DND-41 (cell line): ENCODE measurements at regions not wholly inside any gene's neighbourhood (a gene's known extent, or its start where the extent isn't known, plus 50 kb on each side); places are given as distances from the start of the nearest gene placed in this dataset.

Experiments used
- ATAC-seq: fragments of 200-7000 bp; cut with Tn5 transposase; 3 replicates; pipeline ENCODE4 v1.9.1; 2021; ENCODE audit warnings: low read depth; ENCODE audit not compliant: insufficient read depth
- DNase-seq: peaks from one replicate; pipeline ENCODE4 v3.0.0-alpha.2; 2020
- H2AFZ ChIP-seq: 2 replicates; pipeline ENCODE4 v1.6.0; 2012; ENCODE audit warnings: low read depth, low read length
- H3K27ac ChIP-seq: 2 replicates; pipeline ENCODE4 v1.5.1; 2012; ENCODE audit warnings: low read length, inconsistent platforms
- H3K27me3 ChIP-seq: fragments of 200-600 bp; sonication (generic); 2 replicates; pipeline ENCODE4 v1.6.0; 2012; ENCODE audit warnings: low read length, mild to moderate bottlenecking, inconsistent platforms; ENCODE audit not compliant: insufficient read depth, poor library complexity
- H3K36me3 ChIP-seq: 2 replicates; pipeline ENCODE4 v1.5.1; 2012; ENCODE audit warnings: low read length, inconsistent platforms; ENCODE audit not compliant: insufficient read depth
- H3K4me1 ChIP-seq: 2 replicates; pipeline ENCODE4 v1.5.1; 2012; ENCODE audit warnings: mild to moderate bottlenecking, low read length; ENCODE audit not compliant: insufficient read depth
- H3K4me2 ChIP-seq: 2 replicates; pipeline ENCODE4 v1.6.0; 2012; ENCODE audit warnings: mild to moderate bottlenecking, moderate library complexity, low read length, inconsistent platforms; ENCODE audit not compliant: insufficient read depth
- H3K4me3 ChIP-seq, 2 experiments: fragments of 200-600 bp in 1 of 2; shearing (Covaris generic) in 1 of 2; 2 replicates each; pipeline ENCODE4 v1.5.1; 2012 to 2016; ENCODE audit warnings: inconsistent platforms in 2 of 2, low read length in 2 of 2, mild to moderate bottlenecking in 2 of 2, low read depth in 1 of 2, moderate library complexity in 1 of 2
- H3K79me2 ChIP-seq: 2 replicates; pipeline ENCODE4 v1.6.0; 2012; ENCODE audit warnings: low read length, inconsistent platforms; ENCODE audit not compliant: insufficient read depth
- H3K9ac ChIP-seq: 2 replicates; pipeline ENCODE4 v1.6.0; 2012; ENCODE audit warnings: low read depth, mild to moderate bottlenecking, inconsistent platforms, low read length, moderate library complexity
- H3K9me3 ChIP-seq: 2 replicates; pipeline ENCODE4 v1.5.1; 2012; ENCODE audit warnings: low read length, moderate library complexity, mild to moderate bottlenecking, inconsistent platforms; ENCODE audit not compliant: insufficient read depth, severe bottlenecking
- H4K20me1 ChIP-seq: 2 replicates; pipeline ENCODE4 v1.6.0; 2012; ENCODE audit warnings: low read length; ENCODE audit not compliant: insufficient read depth
- CTCF ChIP-seq: IDR thresholded peaks from 2 replicates; pipeline ENCODE4 v1.5.1; 2012; ENCODE audit warnings: borderline replicate concordance, low read length, moderate library complexity, mild to moderate bottlenecking; ENCODE audit not compliant: poor library complexity, severe bottlenecking; ENCODE audit errors: extremely low read depth
- EZH2 ChIP-seq: IDR thresholded peaks from 3 replicates; pipeline ENCODE4 v1.6.1; 2012; ENCODE audit warnings: borderline replicate concordance, low read depth, mild to moderate bottlenecking, moderate library complexity, low read length, inconsistent platforms; ENCODE audit not compliant: severe bottlenecking

GRCh38 chr13:62583466-62583865 lies 1167.8 kb upstream of the PCDH20 start:
- H3K27ac ChIP-seq: no peak overlapping the region
- no peak overlapping the region for H3K4me2 ChIP-seq
- no peak overlapping the region for H3K9ac ChIP-seq
- no peaks in the 10 kb centered on the region for H3K36me3 ChIP-seq
- ATAC-seq (no peak), DNase-seq (no peak)
- no peak overlapping the region for H3K4me3 ChIP-seq
- no peaks in the 10 kb centered on the region for H4K20me1 ChIP-seq
- TF ChIP-seq CTCF (no peak), EZH2 (no peak)
- no peaks in the 10 kb centered on the region for H3K79me2 ChIP-seq
- H3K27me3 ChIP-seq: no peaks in the 10 kb centered on the region
- no peaks in the 10 kb centered on the region for H3K9me3 ChIP-seq
- no peak overlapping the region for H2AFZ ChIP-seq
- no peaks in the 10 kb centered on the region for H3K4me1 ChIP-seq

GRCh38 chr13:62578402-62578801 lies 1162.8 kb upstream of the PCDH20 start:
- ATAC-seq (no peak), DNase-seq (no peak)
- no peak overlapping the region for H3K4me3 ChIP-seq
- H3K4me1 ChIP-seq: no peaks in the 10 kb centered on the region
- TF ChIP-seq EZH2: no peak
- TF ChIP-seq CTCF: no peak
- no peaks in the 10 kb centered on the region for H3K36me3 ChIP-seq
- no peaks in the 10 kb centered on the region for H4K20me1 ChIP-seq
- H3K27ac ChIP-seq: no peak overlapping the region
- no peak overlapping the region for H3K9ac ChIP-seq
- no peak overlapping the region for H3K4me2 ChIP-seq
- H3K9me3 ChIP-seq: no peaks in the 10 kb centered on the region
- H2AFZ ChIP-seq: no peak overlapping the region
- no peaks in the 10 kb centered on the region for H3K27me3 ChIP-seq
- no peaks in the 10 kb centered on the region for H3K79me2 ChIP-seq

DNA sequence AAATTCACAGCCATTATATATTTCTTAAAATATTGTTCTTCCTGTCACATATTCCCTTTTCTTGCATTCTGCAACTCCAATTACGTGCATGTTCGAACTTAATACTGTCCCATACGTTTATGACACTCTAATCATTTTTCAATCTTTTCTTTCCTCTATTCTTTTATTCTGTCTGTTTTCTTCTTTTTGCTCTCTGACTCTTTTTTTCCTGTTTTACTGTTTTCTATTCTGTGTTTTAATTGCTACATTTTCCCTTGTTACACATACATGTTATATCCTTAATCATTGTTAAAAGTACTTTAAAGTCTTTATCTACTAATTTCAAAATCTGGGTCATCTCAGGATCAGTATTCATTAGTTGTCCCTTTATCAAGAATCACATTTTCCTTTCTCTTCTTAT lies 1149.1 kb upstream of the PCDH20 start:
- Histone ChIP-seq H3K4me3 (no peak overlapping the region), H3K27me3 (no peaks in the 10 kb centered on the region), H3K27ac (no peak overlapping the region), H3K4me2 (no peak overlapping the region), H3K79me2 (no peaks in the 10 kb centered on the region), H2AFZ (no peak overlapping the region), H4K20me1 (no peaks in the 10 kb centered on the region), H3K9ac (no peak overlapping the region), H3K9me3 (no peaks in the 10 kb centered on the region), H3K4me1 (no peaks in the 10 kb centered on the region), H3K36me3 (no peaks in the 10 kb centered on the region)
- ATAC-seq (no peak), DNase-seq (no peak)
- TF ChIP-seq EZH2 (no peak), CTCF (no peak)

DNA sequence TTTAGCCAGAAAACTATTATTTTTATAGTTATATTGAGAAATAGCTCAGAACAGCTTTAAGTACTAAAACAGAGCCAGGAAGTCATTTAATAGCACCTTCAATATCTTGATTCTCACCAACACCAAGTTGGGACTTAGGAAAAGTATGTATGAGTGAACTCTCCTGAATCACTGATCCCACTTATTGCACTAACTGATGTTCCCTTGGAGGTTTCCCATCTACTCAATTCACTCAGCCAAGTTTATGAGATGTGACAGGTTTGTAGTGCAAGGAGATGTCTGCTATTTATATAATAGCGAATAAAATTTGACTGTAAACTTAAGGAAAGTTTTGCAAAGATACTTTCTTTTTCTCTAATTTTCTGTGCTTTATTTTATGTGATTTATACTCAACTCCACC lies 1147.6 kb upstream of the PCDH20 start:
- Histone ChIP-seq H3K36me3 (no peaks in the 10 kb centered on the region), H3K4me1 (no peaks in the 10 kb centered on the region), H4K20me1 (no peaks in the 10 kb centered on the region), H3K9ac (no peak overlapping the region), H3K4me3 (no peak overlapping the region), H3K27ac (no peak overlapping the region), H3K9me3 (no peaks in the 10 kb centered on the region), H3K27me3 (no peaks in the 10 kb centered on the region), H3K79me2 (no peaks in the 10 kb centered on the region), H2AFZ (no peak overlapping the region), H3K4me2 (no peak overlapping the region)
- no peak for ATAC-seq
- no peak for DNase-seq
- no peak for TF ChIP-seq CTCF
- TF ChIP-seq EZH2: no peak
